Suprapubic skin (tissue), 4 donors: ENCODE measurements at regions not wholly inside any gene's neighbourhood (a gene's known extent, or its start where the extent isn't known, plus 50 kb on each side); places are given as distances from the start of the nearest gene placed in this dataset.

Experiments
- DNase-seq, 2 donors: peaks; one replicate each; pipeline ENCODE4 v3.0.0-alpha.2; 2019; ENCODE audit warnings: low spot score in 2 of 2
- H3K27ac ChIP-seq: fragments of 200-600 bp; sonication (generic); one replicate; pipeline ENCODE4 v1.5.1; 2019
- H3K27me3 ChIP-seq: fragments of 200-600 bp; sonication (generic); one replicate; pipeline ENCODE4 v1.5.1; 2019
- H3K36me3 ChIP-seq: fragments of 200-600 bp; sonication (generic); one replicate; pipeline ENCODE4 v1.5.1; 2019
- H3K4me1 ChIP-seq: fragments of 200-600 bp; sonication (generic); one replicate; pipeline ENCODE4 v1.5.1; 2019
- H3K4me3 ChIP-seq: fragments of 200-600 bp; sonication (generic); one replicate; pipeline ENCODE4 v1.5.1; 2019; ENCODE audit warnings: mild to moderate bottlenecking
- H3K9me3 ChIP-seq: fragments of 200-600 bp; sonication (generic); one replicate; pipeline ENCODE4 v1.5.1; 2019
- CTCF ChIP-seq, 2 donors: fragments of 200-600 bp in 1 of 2; fragments of 450-650 bp in 1 of 2; sonication (generic) in 1 of 2; IDR thresholded peaks; one replicate each; pipeline ENCODE4 v1.5.1; 2016 to 2019; ENCODE audit warnings: antibody characterized with exemption in 2 of 2, mild to moderate bottlenecking in 1 of 2, moderate library complexity in 1 of 2
- EP300 ChIP-seq: sonication (generic); formaldehyde crosslinking; IDR thresholded peaks from one replicate; pipeline ENCODE4 v1.6.1; 2017; ENCODE audit warnings: antibody characterized with exemption
- POLR2A ChIP-seq, 2 donors: fragments of 450-650 bp; IDR thresholded peaks; one replicate each; pipeline ENCODE4 v1.6.1; 2017; ENCODE audit warnings: antibody characterized with exemption in 2 of 2, mild to moderate bottlenecking in 2 of 2, moderate library complexity in 2 of 2
- POLR2AphosphoS5 ChIP-seq, 3 donors: sonication (generic); formaldehyde crosslinking; IDR thresholded peaks; one replicate each; pipeline ENCODE4 v1.6.1; 2017; ENCODE audit warnings: antibody characterized with exemption in 3 of 3
- WGBS: methylation state at CpG from one replicate; pipeline ENCODE4 v1.1.5; 2018; 5-methylcytosine and 5-hydroxymethylcytosine counted together

DNA sequence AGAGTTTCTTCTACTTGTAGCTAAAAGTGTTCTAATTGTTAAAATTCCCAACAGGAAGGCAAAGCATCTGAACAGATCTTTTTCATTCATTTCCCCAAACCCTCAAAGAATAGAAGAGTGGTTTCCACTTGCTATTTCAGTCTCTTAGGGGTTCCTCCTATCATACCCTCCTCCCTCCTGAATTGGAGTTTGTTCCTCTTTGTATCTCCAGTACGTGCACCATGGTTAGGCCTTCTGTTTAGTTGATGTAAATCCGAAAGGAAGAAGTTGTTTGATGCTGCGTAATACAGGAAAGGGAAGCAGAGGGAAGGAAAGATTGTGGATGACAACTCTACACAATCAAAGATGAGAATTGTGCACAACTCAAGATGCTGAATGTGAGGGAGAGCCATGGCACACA lies 303.6 kb downstream of the PIK3R1 start:
- Histone ChIP-seq H3K9me3 (no peaks in the 10 kb centered on the region), H3K36me3 (no peaks in the 10 kb centered on the region), H3K4me3 (no peak overlapping the region), H3K4me1 (no peaks in the 10 kb centered on the region), H3K27ac (no peak overlapping the region), H3K27me3 (no peaks in the 10 kb centered on the region)
- TF ChIP-seq POLR2A (IDR thresholded peaks at IDR 0.05) (no peak), EP300 (no peak), POLR2AphosphoS5 (IDR thresholded peaks at IDR 0.05) (no peak), CTCF (IDR thresholded peaks at IDR 0.05) (no peak)
- WGBS = 84% methylated on average over 3 of the region's 3 CpGs
- DNase-seq = no peak

- TF ChIP-seq POLR2AphosphoS5 (IDR thresholded peaks at IDR 0.05) = no peak
- TF ChIP-seq CTCF (IDR thresholded peaks at IDR 0.05) = no peak
- TF ChIP-seq POLR2A (IDR thresholded peaks at IDR 0.05) = no peak
- TF ChIP-seq EP300 = no peak
- no peaks in the 10 kb centered on the region for H3K9me3 ChIP-seq
- H3K36me3 ChIP-seq = no peaks in the 10 kb centered on the region
- H3K4me3 ChIP-seq = no peak overlapping the region
- H3K27me3 ChIP-seq = no peaks in the 10 kb centered on the region
- DNase-seq = no peak
- no peak overlapping the region for H3K27ac ChIP-seq
- H3K4me1 ChIP-seq = no peaks in the 10 kb centered on the region
- 35% methylated on average over 1 of the region's 1 CpG for WGBS
These were observed 306.2 kb downstream of the PIK3R1 start for GRCh38 chr5:68521776-68522175.

- WGBS = 95% methylated on average over 4 of the region's 4 CpGs
- TF ChIP-seq CTCF (IDR thresholded peaks at IDR 0.05) = no peak
- no peak for TF ChIP-seq EP300
- no peak for TF ChIP-seq POLR2A (IDR thresholded peaks at IDR 0.05)
- TF ChIP-seq POLR2AphosphoS5 (IDR thresholded peaks at IDR 0.05) = no peak
- Histone ChIP-seq H3K9me3 (no peaks in the 10 kb centered on the region), H3K27me3 (no peaks in the 10 kb centered on the region), H3K27ac (no peak overlapping the region), H3K4me3 (no peak overlapping the region), H3K4me1 (no peaks in the 10 kb centered on the region), H3K36me3 (no peaks in the 10 kb centered on the region)
- DNase-seq = no peak
These were observed 307.3 kb downstream of the PIK3R1 start for GRCh38 chr5:68522863-68523262.

DNA sequence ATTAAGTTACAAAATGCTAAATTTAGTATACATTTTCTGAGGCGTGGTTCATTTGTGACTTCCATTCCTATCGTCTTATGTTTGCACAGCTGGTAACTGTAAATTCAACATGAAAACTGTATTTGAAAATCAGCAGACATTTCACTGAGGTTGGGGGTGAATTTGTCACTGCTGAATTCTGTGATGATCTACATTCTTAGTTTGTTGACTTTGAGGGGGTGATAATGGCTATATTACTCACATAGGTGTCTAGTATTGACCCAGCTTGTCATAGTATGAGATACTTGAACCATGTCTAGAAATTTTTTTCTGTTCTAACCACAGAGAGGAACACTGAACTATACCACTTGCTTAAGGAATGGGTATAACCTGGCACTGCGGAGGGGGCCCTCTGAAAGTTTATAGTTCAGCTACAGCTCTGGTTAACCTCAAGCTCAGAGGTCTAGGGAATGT lies 313.3 kb downstream of the PIK3R1 start:
- H3K27ac ChIP-seq = peak overlapping the region; percentile 59
- no peaks in the 10 kb centered on the region for H3K36me3 ChIP-seq
- no peaks in the 10 kb centered on the region for H3K9me3 ChIP-seq
- WGBS = 83% methylated on average over 3 of the region's 3 CpGs
- H3K4me1 ChIP-seq = peaks cover 19% of the 10 kb centered on the region
- no peaks in the 10 kb centered on the region for H3K27me3 ChIP-seq
- DNase-seq = no peak
- no peak overlapping the region for H3K4me3 ChIP-seq
- TF ChIP-seq CTCF (IDR thresholded peaks at IDR 0.05) = no peak
- TF ChIP-seq POLR2AphosphoS5 (IDR thresholded peaks at IDR 0.05) = no peak

DNA sequence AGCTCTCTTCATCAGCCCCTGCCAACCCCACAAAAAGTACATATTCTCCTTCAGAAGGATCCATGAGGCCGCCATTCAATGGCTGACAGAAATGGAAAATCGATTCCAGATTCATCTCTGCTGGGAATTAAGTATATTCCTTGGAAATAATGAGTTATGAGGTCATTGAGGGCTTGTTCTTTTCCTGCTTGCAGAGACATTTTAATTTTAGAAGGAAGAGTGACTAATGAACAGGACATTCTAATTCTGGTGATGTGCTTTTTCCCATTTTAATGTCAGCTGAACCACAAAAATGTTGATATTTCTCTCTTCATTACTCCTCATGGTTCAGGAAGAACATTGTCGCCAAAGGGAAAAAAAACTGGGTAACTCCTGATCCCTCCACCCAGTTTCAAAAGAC lies 314.0 kb downstream of the PIK3R1 start:
- no peaks in the 10 kb centered on the region for H3K9me3 ChIP-seq
- DNase-seq = no peak
- 53% methylated on average over 3 of the region's 3 CpGs for WGBS
- peak overlapping the region; percentile 66 for H3K27ac ChIP-seq
- H3K27me3 ChIP-seq = no peaks in the 10 kb centered on the region
- peaks cover 26% of the 10 kb centered on the region for H3K4me1 ChIP-seq
- no peak overlapping the region for H3K4me3 ChIP-seq
- TF ChIP-seq POLR2A (IDR thresholded peaks at IDR 0.05) (no peak), CTCF (IDR thresholded peaks at IDR 0.05) (no peak), POLR2AphosphoS5 (IDR thresholded peaks at IDR 0.05) (no peak), EP300 (no peak)
- no peaks in the 10 kb centered on the region for H3K36me3 ChIP-seq
